ENCODE measurements at regions not wholly inside any gene's neighbourhood (a gene's known extent, or its start where the extent isn't known, plus 50 kb on each side); places are given as distances from the start of the nearest gene placed in this dataset.

DNA sequence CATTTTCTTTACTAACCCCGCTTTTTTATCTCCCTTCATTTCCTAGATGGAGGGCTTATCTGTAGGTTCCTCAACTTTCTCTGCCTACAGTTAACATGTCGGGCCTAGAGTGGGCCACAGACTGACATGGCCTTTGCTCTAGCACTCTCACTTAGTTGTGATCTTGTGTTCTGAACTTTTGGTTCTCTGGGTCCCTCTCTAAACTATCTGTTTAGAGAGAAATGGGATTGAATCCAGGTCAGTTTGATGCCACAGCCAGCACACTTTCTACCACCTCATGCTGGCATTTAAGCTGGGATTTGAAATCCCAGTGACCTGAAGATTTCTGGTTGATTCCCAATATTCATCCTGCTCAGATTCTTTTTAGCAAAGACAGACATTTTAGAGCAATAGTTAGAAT is 388.5 kb upstream of the PAPPA start:
- TF ChIP-seq SRSF9 (IDR thresholded peaks at IDR 0.05; ENCODE audit: borderline replicate concordance, insufficient read depth, low read depth, low read length, poor library complexity, severe bottlenecking): no peak
- no peak for TF ChIP-seq TAF1 (CRISPR knock-in tag; IDR thresholded peaks at IDR 0.05)
- no peak for TF ChIP-seq POLR2G (IDR thresholded peaks at IDR 0.05; ENCODE audit: low read depth, low read length)
- no peak for TF ChIP-seq HDAC2 (CRISPR knock-in tag; IDR thresholded peaks at IDR 0.05)
- no peak for TF ChIP-seq SIX4 (CRISPR knock-in tag; IDR thresholded peaks at IDR 0.05)
- no peak for TF ChIP-seq MEIS2 (CRISPR knock-in tag; IDR thresholded peaks at IDR 0.05)
- no peak for TF ChIP-seq ZBTB7A (CRISPR knock-in tag; IDR thresholded peaks at IDR 0.05)
- no peak for TF ChIP-seq RBM39 (IDR thresholded peaks at IDR 0.05; ENCODE audit: low read depth, low read length, poor library complexity, severe bottlenecking)
- TF ChIP-seq ZBTB21 (CRISPR knock-in tag; IDR thresholded peaks at IDR 0.05): no peak
- TF ChIP-seq CREB1 (IDR thresholded peaks at IDR 0.05): no peak
- no peak for TF ChIP-seq CREB1 (CRISPR knock-in tag; IDR thresholded peaks at IDR 0.05)
- TF ChIP-seq EZH2 (conservative IDR thresholded peaks at IDR 0.05; ENCODE audit: low read depth, low read length): no peak
- no peak for TF ChIP-seq PTBP1 (IDR thresholded peaks at IDR 0.05; ENCODE audit: low read depth, low read length, poor library complexity, severe bottlenecking)
- no peak for TF ChIP-seq KDM5A (IDR thresholded peaks at IDR 0.05; ENCODE audit: borderline replicate concordance, low read length)
- no peak for TF ChIP-seq CEBPB (IDR thresholded peaks at IDR 0.05; ENCODE audit: borderline replicate concordance, low read depth, low read length)
